Ovary (tissue), 7 donors: ENCODE measurements at regions not wholly inside any gene's neighbourhood (a gene's known extent, or its start where the extent isn't known, plus 50 kb on each side); places are given as distances from the start of the nearest gene placed in this dataset.

Source experiments
- DNase-seq, 5 donors: peaks; one replicate each; pipeline ENCODE4 v3.0.0-alpha.2; 2019 to 2020
- H3K27ac ChIP-seq, 2 donors: fragments of 200-600 bp; one replicate each; pipeline versions ENCODE4 v1.5.1 to v1.8.0; 2019 to 2022
- H3K27me3 ChIP-seq: fragments of 200-600 bp; one replicate; pipeline ENCODE4 v1.8.0; 2022
- H3K36me3 ChIP-seq: fragments of 200-600 bp; sonication (generic); one replicate; pipeline ENCODE4 v1.5.1; 2019
- H3K4me1 ChIP-seq: one replicate; pipeline ENCODE4 v1.8.1; 2013; ENCODE audit warnings: mild to moderate bottlenecking, moderate library complexity; ENCODE audit not compliant: insufficient read depth
- H3K4me3 ChIP-seq: fragments of 200-600 bp; sonication (generic); one replicate; pipeline ENCODE4 v1.5.1; 2017
- H3K9me3 ChIP-seq, 2 donors: fragments of 200-600 bp in 1 of 2; sonication (generic) in 1 of 2; one replicate each; pipeline versions ENCODE4 v1.5.1 to v1.8.1; 2013 to 2019; ENCODE audit warnings: mild to moderate bottlenecking in 1 of 2, moderate library complexity in 1 of 2
- EP300 ChIP-seq: sonication (generic); formaldehyde crosslinking; IDR thresholded peaks from one replicate; pipeline ENCODE4 v1.6.1; 2017; ENCODE audit warnings: antibody characterized with exemption
- POLR2A ChIP-seq: fragments of 450-650 bp; IDR thresholded peaks from one replicate; pipeline ENCODE4 v1.6.1; 2017; ENCODE audit warnings: antibody characterized with exemption, mild to moderate bottlenecking, moderate library complexity
- WGBS, 3 donors: extraction: QIAGEN DNeasy Blood & Tissue Kit in 1 of 3; methylation state at CpG; one replicate each; pipeline versions ENCODE4 v1.1.5 to v1.1.7; 2013 to 2017; 5-methylcytosine and 5-hydroxymethylcytosine counted together
- intact Hi-C, 4 donors: fragments of 100-400 bp; cut with DNase I; formaldehyde crosslinking; loops; one replicate each; pipeline versions ENCODE4 v1.11.0 to v1.15.1; 2022 to 2023
- TF ChIP-seq, protein P1 (sequence below), 3 donors: fragments of 450-650 bp in 2 of 3; fragments of 200-600 bp in 1 of 3; IDR thresholded peaks; one replicate each; pipeline versions ENCODE4 v1.5.1 to v1.8.0; 2016 to 2022; ENCODE audit warnings: antibody characterized with exemption in 3 of 3, mild to moderate bottlenecking in 1 of 3
- donor health status: DM: no; HTN: no; CAD: no; lungs with moderate emphysema.
- donor health status: DM: no; HTN: no; CAD: no.
- donor health status: Bipolar disorder and iron deficiency.
- donor health status: DM: no; HTN: no; CAD: no.
- donor health status: DM: yes; HTN: yes; CAD: no.

DNA sequence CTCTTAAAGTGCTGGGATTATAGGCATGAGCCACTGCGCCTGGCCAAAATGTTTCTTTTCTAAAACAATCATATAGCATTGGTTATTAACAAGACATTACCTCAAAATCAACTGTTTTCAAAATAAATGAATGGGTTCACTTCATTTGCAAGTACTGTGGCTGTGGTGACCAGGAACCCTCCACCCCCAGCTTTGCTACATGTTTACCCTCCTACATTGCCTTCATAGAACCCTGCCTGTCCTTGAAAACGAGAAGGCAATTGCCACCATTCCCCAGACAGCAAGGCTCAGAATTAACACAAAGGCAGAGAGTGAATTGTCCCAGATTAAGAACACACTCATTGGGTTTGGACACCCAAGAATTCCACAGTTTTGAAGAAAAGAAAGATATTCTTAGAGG, 116.6 kb upstream of the LGSN start:
- Histone ChIP-seq H3K36me3 (no peaks in the 10 kb centered on the region), H3K9me3 (no peaks in the 10 kb centered on the region), H3K27me3 (no peaks in the 10 kb centered on the region), H3K4me3 (no peak overlapping the region), H3K27ac (no peak overlapping the region), H3K4me1 (no peaks in the 10 kb centered on the region)
- 56 to 70% (median 65%) methylated on average over 2 of the region's 2 CpGs for WGBS, 3 donors
- TF ChIP-seq, protein P1, sequence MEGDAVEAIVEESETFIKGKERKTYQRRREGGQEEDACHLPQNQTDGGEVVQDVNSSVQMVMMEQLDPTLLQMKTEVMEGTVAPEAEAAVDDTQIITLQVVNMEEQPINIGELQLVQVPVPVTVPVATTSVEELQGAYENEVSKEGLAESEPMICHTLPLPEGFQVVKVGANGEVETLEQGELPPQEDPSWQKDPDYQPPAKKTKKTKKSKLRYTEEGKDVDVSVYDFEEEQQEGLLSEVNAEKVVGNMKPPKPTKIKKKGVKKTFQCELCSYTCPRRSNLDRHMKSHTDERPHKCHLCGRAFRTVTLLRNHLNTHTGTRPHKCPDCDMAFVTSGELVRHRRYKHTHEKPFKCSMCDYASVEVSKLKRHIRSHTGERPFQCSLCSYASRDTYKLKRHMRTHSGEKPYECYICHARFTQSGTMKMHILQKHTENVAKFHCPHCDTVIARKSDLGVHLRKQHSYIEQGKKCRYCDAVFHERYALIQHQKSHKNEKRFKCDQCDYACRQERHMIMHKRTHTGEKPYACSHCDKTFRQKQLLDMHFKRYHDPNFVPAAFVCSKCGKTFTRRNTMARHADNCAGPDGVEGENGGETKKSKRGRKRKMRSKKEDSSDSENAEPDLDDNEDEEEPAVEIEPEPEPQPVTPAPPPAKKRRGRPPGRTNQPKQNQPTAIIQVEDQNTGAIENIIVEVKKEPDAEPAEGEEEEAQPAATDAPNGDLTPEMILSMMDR (IDR thresholded peaks at IDR 0.05): no peak
- TF ChIP-seq EP300 (no peak), POLR2A (no peak)
- no peak for DNase-seq
- intact Hi-C loops: no loop called here

DNA sequence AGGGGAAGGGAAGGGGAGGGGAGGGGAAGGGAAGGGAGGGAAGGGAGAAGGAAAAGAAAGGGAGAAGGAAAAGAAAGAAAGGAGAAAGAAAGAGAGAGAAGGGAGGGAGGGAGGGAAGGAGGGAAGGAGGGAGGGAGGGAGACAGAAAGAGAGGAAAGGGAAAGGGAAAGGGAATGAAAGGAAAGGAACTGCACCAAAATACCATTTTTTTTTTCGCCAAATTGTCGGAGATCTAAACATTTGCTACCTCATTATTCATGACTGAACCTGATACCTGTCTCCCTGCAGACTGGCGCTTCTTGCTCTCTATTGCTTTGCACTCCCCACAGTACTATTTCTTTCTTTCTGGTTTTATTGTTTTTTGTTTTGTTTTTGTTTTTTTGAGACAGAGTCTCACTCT, 117.3 kb upstream of the LGSN start:
- Histone ChIP-seq H3K9me3 (no peaks in the 10 kb centered on the region), H3K36me3 (no peaks in the 10 kb centered on the region), H3K4me1 (no peaks in the 10 kb centered on the region), H3K4me3 (no peak overlapping the region), H3K27ac (no peak overlapping the region), H3K27me3 (no peaks in the 10 kb centered on the region)
- TF ChIP-seq POLR2A (no peak), EP300 (no peak)
- TF ChIP-seq, protein P1 (IDR thresholded peaks at IDR 0.05): no peak
- intact Hi-C loops: no loop called here
- WGBS, 3 donors: 91 to 96% (median 92%) methylated on average over 3 of the region's 3 CpGs
- no peak for DNase-seq

DNA sequence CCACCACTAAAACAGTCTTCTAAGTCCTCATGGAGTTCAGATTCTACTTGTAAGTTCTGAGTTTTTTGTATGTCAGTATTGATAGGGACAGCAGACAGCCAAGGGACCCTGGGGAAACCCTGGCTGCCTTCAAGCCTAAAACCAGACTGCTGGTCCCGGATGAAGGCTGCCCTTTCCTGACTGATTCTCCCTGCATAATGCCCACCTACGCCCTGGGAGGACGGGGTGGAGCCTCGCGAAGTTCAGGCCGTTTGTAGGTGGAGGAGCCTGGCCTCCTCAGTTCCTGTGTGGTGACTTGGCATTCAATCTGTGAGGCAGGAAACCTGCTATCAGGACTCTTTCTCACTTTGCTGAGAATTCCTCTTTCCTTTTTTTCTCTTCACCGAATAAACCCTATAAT, 120.3 kb upstream of the LGSN start:
- no peak for DNase-seq
- H3K4me3 ChIP-seq: no peak overlapping the region
- intact Hi-C loops: no loop called here
- TF ChIP-seq, protein P1 (IDR thresholded peaks at IDR 0.05): no peak
- TF ChIP-seq POLR2A (no peak), EP300 (no peak)
- H3K36me3 ChIP-seq: no peaks in the 10 kb centered on the region
- H3K4me1 ChIP-seq: no peaks in the 10 kb centered on the region
- H3K27me3 ChIP-seq: no peaks in the 10 kb centered on the region
- H3K27ac ChIP-seq: no peak overlapping the region
- 68 to 70% (median 69%) methylated on average over 7 of the region's 7 CpGs for WGBS, 3 donors
- H3K9me3 ChIP-seq: no peaks in the 10 kb centered on the region

DNA sequence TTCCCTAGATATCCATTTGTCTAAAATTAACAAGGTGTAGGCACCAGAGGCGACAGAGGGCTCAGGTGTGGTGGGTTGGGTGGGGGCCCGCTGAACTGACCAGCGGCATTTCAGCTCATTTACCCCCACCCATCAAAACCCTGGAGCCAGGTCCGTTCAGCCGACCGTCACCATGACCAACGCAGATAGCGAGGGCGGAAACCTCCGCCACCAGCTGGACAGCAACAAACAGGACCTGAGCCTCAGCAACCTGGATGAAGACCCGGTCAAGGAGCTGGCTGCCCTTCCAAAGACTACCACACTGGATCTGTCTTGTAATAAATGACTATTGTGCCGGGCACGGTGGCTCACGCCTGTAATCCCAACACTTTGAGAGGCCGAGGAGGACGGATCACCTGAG, 120.8 kb upstream of the LGSN start:
- H3K4me3 ChIP-seq: no peak overlapping the region
- 88 to 92% (median 92%) methylated on average over 16 of the region's 16 CpGs for WGBS, 3 donors
- no peak overlapping the region for H3K27ac ChIP-seq
- DNase-seq: no peak
- H3K9me3 ChIP-seq: no peaks in the 10 kb centered on the region
- H3K4me1 ChIP-seq: no peaks in the 10 kb centered on the region
- intact Hi-C loops: no loop called here
- TF ChIP-seq, protein P1 (IDR thresholded peaks at IDR 0.05): no peak
- H3K27me3 ChIP-seq: no peaks in the 10 kb centered on the region
- no peaks in the 10 kb centered on the region for H3K36me3 ChIP-seq
